Glutamatergic neuron (in vitro differentiated cells): ENCODE measurements at regions not wholly inside any gene's neighbourhood (a gene's known extent, or its start where the extent isn't known, plus 50 kb on each side); places are given as distances from the start of the nearest gene placed in this dataset.

Experiments
- DNase-seq: peaks from one replicate; pipeline ENCODE4 v3.0.0; 2022
- H3K27ac Mint-ChIP-seq: one replicate; pipeline ENCODE4 v1.8.0; 2020; ENCODE audit warnings: mild to moderate bottlenecking, mixed read lengths, inconsistent platforms; ENCODE audit not compliant: unreplicated experiment
- H3K27me3 Mint-ChIP-seq: one replicate; pipeline ENCODE4 v1.8.0; 2020; ENCODE audit warnings: mild to moderate bottlenecking, moderate library complexity, mixed read lengths, inconsistent platforms; ENCODE audit not compliant: unreplicated experiment
- H3K36me3 Mint-ChIP-seq: one replicate; pipeline ENCODE4 v1.8.0; 2020; ENCODE audit warnings: mild to moderate bottlenecking, mixed read lengths, inconsistent platforms; ENCODE audit not compliant: unreplicated experiment
- H3K4me1 Mint-ChIP-seq: one replicate; pipeline ENCODE4 v1.8.0; 2020; ENCODE audit warnings: mild to moderate bottlenecking, low read depth, mixed read lengths, inconsistent platforms; ENCODE audit not compliant: unreplicated experiment
- H3K4me3 Mint-ChIP-seq: one replicate; pipeline ENCODE4 v1.8.0; 2020; ENCODE audit warnings: mild to moderate bottlenecking, mixed read lengths, inconsistent platforms; ENCODE audit not compliant: unreplicated experiment
- H3K9me3 Mint-ChIP-seq: one replicate; pipeline ENCODE4 v1.8.0; 2020; ENCODE audit warnings: mild to moderate bottlenecking, moderate library complexity, mixed read lengths, inconsistent platforms; ENCODE audit not compliant: unreplicated experiment
- TF ChIP-seq, protein P1 (sequence below): fragments of 200-600 bp; sonication (generic); IDR thresholded peaks from one replicate; pipeline ENCODE4 v1.5.0; 2021; ENCODE audit not compliant: partially characterized antibody, unreplicated experiment

DNA sequence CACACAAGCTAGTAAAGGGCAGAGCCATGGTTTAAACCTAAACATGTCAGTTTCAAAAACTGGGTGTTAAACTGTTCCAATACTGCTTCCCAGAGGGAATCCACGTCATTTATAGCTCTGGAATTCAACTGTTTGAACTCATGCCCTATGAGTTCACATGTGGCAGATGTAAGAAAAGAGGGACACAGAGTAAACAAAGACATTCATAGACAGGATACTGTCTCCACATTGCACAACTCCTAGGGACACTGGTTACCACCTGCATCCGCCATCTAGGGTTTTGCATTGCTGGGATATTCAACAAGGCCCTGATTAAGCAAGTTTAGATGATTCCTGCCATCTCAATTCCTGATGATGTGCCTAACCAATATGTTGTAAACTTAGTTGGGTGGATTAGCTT lies 134.1 kb upstream of the COL8A1 start:
- Mint-ChIP-seq H3K4me3 (no peak overlapping the region), H3K36me3 (no peaks in the 10 kb centered on the region), H3K27me3 (no peaks in the 10 kb centered on the region), H3K27ac (no peak overlapping the region), H3K9me3 (no peaks in the 10 kb centered on the region), H3K4me1 (no peaks in the 10 kb centered on the region)
- TF ChIP-seq, protein P1, sequence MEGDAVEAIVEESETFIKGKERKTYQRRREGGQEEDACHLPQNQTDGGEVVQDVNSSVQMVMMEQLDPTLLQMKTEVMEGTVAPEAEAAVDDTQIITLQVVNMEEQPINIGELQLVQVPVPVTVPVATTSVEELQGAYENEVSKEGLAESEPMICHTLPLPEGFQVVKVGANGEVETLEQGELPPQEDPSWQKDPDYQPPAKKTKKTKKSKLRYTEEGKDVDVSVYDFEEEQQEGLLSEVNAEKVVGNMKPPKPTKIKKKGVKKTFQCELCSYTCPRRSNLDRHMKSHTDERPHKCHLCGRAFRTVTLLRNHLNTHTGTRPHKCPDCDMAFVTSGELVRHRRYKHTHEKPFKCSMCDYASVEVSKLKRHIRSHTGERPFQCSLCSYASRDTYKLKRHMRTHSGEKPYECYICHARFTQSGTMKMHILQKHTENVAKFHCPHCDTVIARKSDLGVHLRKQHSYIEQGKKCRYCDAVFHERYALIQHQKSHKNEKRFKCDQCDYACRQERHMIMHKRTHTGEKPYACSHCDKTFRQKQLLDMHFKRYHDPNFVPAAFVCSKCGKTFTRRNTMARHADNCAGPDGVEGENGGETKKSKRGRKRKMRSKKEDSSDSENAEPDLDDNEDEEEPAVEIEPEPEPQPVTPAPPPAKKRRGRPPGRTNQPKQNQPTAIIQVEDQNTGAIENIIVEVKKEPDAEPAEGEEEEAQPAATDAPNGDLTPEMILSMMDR: no peak
- DNase-seq: no peak

- Mint-ChIP-seq H3K4me1 (no peaks in the 10 kb centered on the region), H3K36me3 (no peaks in the 10 kb centered on the region), H3K9me3 (no peaks in the 10 kb centered on the region), H3K4me3 (no peak overlapping the region), H3K27ac (no peak overlapping the region), H3K27me3 (no peaks in the 10 kb centered on the region)
- TF ChIP-seq, protein P1: no peak
- no peak for DNase-seq
These were observed 135.0 kb upstream of the COL8A1 start for GRCh38 chr3:99503350-99503749.

DNA sequence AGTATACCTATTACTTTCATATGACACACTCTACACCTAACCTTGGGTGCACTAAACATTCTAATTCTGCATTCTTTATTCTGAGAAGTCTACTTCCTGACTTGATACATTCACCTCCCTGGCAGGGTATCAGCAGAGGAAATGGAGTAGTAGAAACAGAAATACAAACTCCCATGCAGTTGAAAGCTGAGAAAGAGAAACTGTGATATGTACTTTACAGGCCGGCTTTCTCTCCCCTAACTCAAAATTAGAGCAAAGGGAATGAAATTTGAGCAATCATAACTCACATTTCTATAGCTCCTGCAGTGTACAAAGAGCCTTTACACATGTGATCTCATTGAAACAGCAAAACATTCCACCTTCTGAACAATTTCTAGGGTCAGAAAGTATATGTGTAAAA lies 135.5 kb upstream of the COL8A1 start:
- H3K27ac Mint-ChIP-seq: no peak overlapping the region
- H3K9me3 Mint-ChIP-seq: no peaks in the 10 kb centered on the region
- no peaks in the 10 kb centered on the region for H3K36me3 Mint-ChIP-seq
- TF ChIP-seq, protein P1: no peak
- H3K4me3 Mint-ChIP-seq: no peak overlapping the region
- no peaks in the 10 kb centered on the region for H3K27me3 Mint-ChIP-seq
- H3K4me1 Mint-ChIP-seq: no peaks in the 10 kb centered on the region
- no peak for DNase-seq

DNA sequence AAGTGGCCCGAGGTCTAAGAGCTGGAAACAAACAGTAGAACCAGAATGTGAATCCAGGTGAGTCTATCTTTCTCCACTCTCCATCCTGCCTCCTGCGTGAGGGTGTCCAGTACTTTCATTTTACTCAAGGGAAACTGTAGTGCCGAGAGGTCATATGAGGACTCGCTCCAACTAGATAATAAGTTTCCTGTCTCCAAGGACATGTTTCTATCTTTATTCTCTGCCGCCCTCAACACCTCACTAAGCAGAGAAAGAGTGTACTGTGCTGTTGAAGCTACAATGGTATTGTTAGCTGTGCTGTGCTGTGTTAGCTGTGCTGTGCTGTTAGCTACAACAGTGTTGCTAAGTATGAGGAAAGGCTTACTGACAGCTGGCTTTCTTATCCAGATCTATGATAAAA lies 137.9 kb upstream of the COL8A1 start:
- Mint-ChIP-seq H3K36me3 (no peaks in the 10 kb centered on the region), H3K27ac (no peak overlapping the region), H3K27me3 (no peaks in the 10 kb centered on the region), H3K9me3 (no peaks in the 10 kb centered on the region), H3K4me3 (no peak overlapping the region), H3K4me1 (no peaks in the 10 kb centered on the region)
- TF ChIP-seq, protein P1: no peak
- DNase-seq: no peak

DNA sequence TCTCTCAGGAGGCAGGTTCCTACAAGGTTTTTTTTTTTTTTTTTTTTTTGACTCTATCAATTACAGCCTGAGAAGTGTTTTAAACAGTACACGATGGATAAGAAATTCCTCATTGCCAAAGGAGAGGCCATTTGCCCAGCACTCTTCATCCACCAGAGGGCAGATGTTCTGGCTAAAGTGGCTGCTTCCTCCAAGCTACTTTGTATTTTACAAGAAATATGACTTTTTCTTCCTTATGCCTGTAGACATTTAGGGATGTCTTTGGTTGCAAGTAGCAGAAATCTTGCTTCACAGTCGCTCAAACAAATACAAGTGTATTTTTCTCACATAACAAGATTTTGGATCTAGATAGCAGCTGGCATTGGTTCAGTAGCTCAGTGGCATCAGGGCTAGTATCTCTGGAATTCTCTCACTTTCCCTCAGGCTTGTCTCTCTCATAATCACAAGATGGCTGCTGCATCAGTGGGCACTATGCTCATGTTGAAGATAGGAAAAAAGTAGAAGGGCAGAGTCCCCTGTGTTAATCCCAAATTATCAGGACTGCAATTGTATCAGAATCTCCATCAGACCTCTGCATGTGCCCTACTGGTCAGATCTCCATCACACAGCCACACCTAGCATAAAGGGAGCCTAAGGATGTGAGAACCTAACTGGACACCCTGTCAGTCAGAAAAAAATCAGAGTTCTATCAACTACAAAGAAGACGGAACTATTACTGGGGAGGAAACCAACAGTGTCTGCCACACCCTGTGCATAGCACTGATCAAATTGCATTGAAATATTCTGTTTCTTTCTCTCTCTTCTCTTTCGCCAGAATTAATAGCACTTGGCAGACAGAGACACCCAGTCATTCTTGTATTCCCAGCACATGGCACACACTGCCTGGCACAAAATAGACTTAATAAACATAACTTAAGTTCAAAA lies 138.9 kb upstream of the COL8A1 start:
- no peaks in the 10 kb centered on the region for H3K36me3 Mint-ChIP-seq
- H3K27me3 Mint-ChIP-seq: no peaks in the 10 kb centered on the region
- H3K4me3 Mint-ChIP-seq: no peak overlapping the region
- DNase-seq: peak; percentile 58
- H3K4me1 Mint-ChIP-seq: no peaks in the 10 kb centered on the region
- no peaks in the 10 kb centered on the region for H3K9me3 Mint-ChIP-seq
- no peak overlapping the region for H3K27ac Mint-ChIP-seq
- TF ChIP-seq, protein P1: peak; percentile 71
